GM10248 (cell line): ENCODE measurements at regions not wholly inside any gene's neighbourhood (a gene's known extent, or its start where the extent isn't known, plus 50 kb on each side); places are given as distances from the start of the nearest gene placed in this dataset.

ENCODE experiments used
- CTCF ChIA-PET: fragments of 300-600 bp; sonication (Branson Sonifier 250); formaldehyde crosslinking; extraction: SDS; loops from one replicate; lab custom pipeline; 2021; ENCODE audit warnings: antibody characterized with exemption; lab: Yijun Ruan, JAX
- POLR2A ChIA-PET: fragments of 350-650 bp; sonication (Branson Sonifier 250); formaldehyde crosslinking; extraction: SDS; loops from one replicate; lab custom pipeline; 2020; ENCODE audit warnings: antibody characterized with exemption; lab: Yijun Ruan, JAX
- DNase-seq: peaks from one replicate; pipeline ENCODE4 v3.0.0; 2012; ENCODE audit errors: extremely low spot score
- TF ChIP-seq, protein P1 (sequence below): IDR thresholded peaks from 2 replicates; pipeline ENCODE4 v1.5.1; 2012; ENCODE audit warnings: mild to moderate bottlenecking, low read depth; ENCODE audit errors: extremely low read depth, missing control alignments, control extremely low read depth

GRCh38 chr14:50006141-50006540, 110.2 kb downstream of the VCPKMT start:
- ChIA-PET CTCF (interaction anchor here (0.8 to 1.9 kb wide), 2 partner anchors 12 to 13 kb away, joined by 3 to 6 read pairs; no protein-coding TSS in a partner anchor), POLR2A (no interaction called here)
- TF ChIP-seq, protein P1, sequence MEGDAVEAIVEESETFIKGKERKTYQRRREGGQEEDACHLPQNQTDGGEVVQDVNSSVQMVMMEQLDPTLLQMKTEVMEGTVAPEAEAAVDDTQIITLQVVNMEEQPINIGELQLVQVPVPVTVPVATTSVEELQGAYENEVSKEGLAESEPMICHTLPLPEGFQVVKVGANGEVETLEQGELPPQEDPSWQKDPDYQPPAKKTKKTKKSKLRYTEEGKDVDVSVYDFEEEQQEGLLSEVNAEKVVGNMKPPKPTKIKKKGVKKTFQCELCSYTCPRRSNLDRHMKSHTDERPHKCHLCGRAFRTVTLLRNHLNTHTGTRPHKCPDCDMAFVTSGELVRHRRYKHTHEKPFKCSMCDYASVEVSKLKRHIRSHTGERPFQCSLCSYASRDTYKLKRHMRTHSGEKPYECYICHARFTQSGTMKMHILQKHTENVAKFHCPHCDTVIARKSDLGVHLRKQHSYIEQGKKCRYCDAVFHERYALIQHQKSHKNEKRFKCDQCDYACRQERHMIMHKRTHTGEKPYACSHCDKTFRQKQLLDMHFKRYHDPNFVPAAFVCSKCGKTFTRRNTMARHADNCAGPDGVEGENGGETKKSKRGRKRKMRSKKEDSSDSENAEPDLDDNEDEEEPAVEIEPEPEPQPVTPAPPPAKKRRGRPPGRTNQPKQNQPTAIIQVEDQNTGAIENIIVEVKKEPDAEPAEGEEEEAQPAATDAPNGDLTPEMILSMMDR = no peak
- no peak for DNase-seq

DNA sequence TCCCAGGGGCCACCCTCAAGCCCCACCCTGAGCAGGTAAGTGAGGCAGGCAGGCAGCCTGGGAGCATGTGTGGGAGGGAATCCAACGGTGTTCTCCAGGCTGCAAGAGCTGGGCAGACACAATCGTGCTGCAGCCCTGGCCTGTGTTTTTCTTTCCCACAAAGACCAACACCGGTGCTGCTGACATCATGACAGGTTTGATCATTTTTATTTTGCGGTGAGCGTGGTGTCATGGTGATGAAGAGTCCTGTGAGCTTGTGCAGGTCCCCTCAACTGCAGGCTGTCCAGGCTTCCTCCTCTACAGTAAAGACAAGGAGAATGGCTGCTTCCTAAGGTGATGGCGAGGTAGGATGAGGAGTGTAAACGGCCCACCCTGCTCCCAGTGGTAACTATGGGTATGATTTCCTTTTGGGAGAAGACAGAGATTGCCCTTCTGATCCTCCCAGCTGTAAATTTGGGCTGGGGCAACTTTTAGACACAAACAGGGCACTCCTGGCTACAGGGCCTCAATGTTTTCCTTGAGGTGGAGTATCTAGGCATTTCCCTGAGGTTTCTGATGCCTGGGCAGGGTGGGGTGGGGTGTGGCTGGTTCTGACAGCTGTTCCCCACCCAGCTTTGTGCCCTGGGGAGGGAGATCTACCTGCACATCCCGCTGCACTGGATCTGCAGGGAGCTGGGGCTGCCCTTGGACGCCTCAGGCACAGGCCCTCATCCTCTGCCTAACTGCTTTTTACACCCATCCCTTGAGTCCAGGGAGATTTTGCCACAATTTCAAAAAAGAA, 109.1 kb downstream of the VCPKMT start:
- ChIA-PET CTCF (interaction anchor here (0.8 to 1.9 kb wide), 2 partner anchors 11 to 128 kb away, joined by 3 to 6 read pairs; no protein-coding TSS in a partner anchor), POLR2A (no interaction called here)

GRCh38 chr14:50008562-50008961, 107.8 kb downstream of the VCPKMT start:
- CTCF ChIA-PET = interaction anchor here (0.6 kb wide), 1 partner anchor 54 kb away, joined by 3 read pairs; no protein-coding TSS in a partner anchor
- TF ChIP-seq, protein P1 = no peak
- POLR2A ChIA-PET = no interaction called here
- DNase-seq = no peak

More for the DNA sequence above, 109.1 kb downstream of the VCPKMT start:
- TF ChIP-seq, protein P1 = no peak
- DNase-seq = no peak

GRCh38 chr14:50008974-50009373, 107.4 kb downstream of the VCPKMT start:
- POLR2A ChIA-PET = no interaction called here
- CTCF ChIA-PET = interaction anchor here (0.6 kb wide), 1 partner anchor 54 kb away, joined by 3 read pairs; no protein-coding TSS in a partner anchor
- DNase-seq = no peak
- TF ChIP-seq, protein P1 = no peak

GRCh38 chr14:50010752-50011151, 105.6 kb downstream of the VCPKMT start:
- TF ChIP-seq, protein P1 = no peak
- DNase-seq = no peak
- ChIA-PET CTCF (interaction anchor here (1.1 kb wide), 1 partner anchor 27 kb away, joined by 4 read pairs; no protein-coding TSS in a partner anchor), POLR2A (no interaction called here)

DNA sequence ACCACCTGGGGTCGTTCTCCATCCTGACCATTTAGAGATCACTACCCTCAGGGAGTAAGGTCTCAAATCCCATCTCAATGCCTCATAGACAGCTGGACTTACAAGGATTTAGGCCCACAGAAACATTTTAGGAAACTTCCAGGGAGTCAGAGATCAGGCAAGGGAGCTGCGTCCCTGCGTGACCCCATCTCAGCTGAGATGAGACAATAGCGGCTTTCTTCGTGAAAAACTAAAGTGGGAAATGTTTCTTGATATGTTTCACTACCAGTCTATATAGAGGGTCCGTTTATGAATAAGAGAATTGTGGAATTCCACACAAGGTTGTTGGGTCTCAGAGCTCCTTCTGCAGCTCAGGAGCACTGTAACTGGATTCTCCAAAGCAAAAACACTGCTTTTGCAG, 105.1 kb downstream of the VCPKMT start:
- POLR2A ChIA-PET = no interaction called here
- no peak for DNase-seq
- TF ChIP-seq, protein P1 = no peak
- CTCF ChIA-PET = interaction anchor here (1.1 kb wide), 1 partner anchor 26 kb away, joined by 4 read pairs; no protein-coding TSS in a partner anchor
